ENCODE measurements at regions not wholly inside any gene's neighbourhood (a gene's known extent, or its start where the extent isn't known, plus 50 kb on each side); places are given as distances from the start of the nearest gene placed in this dataset.

GRCh38 chr6:132948889-132949288, 134.5 kb downstream of the RPS12 start:
- TF ChIP-seq CTCF (IDR thresholded peaks at IDR 0.05; ENCODE audit: low read length) (no peak), EZH2 (IDR thresholded peaks at IDR 0.05; ENCODE audit: borderline replicate concordance, low read length) (no peak)

All from OCI-LY1 (cell line).